Cardiac fibroblast (primary cell): ENCODE measurements at regions not wholly inside any gene's neighbourhood (a gene's known extent, or its start where the extent isn't known, plus 50 kb on each side); places are given as distances from the start of the nearest gene placed in this dataset.

Source experiments
- DNase-seq, 2 donors: peaks; one replicate each; pipeline versions ENCODE4 v3.0.0 to v3.0.0-alpha.2; 2010; ENCODE audit warnings: low read depth in 2 of 2
- H3K4me3 ChIP-seq, 2 donors: replicated peaks in 1 of 2; 1 replicate in 1 of 2; 2 replicates in 1 of 2; pipeline ENCODE4 v1.5.1; 2011; ENCODE audit warnings: low read depth in 2 of 2, low read length in 2 of 2, mild to moderate bottlenecking in 2 of 2, moderate library complexity in 1 of 2
- CTCF ChIP-seq: IDR thresholded peaks from one replicate; pipeline ENCODE4 v1.5.1; 2011; ENCODE audit warnings: low read depth, mild to moderate bottlenecking, low read length, inconsistent platforms

DNA sequence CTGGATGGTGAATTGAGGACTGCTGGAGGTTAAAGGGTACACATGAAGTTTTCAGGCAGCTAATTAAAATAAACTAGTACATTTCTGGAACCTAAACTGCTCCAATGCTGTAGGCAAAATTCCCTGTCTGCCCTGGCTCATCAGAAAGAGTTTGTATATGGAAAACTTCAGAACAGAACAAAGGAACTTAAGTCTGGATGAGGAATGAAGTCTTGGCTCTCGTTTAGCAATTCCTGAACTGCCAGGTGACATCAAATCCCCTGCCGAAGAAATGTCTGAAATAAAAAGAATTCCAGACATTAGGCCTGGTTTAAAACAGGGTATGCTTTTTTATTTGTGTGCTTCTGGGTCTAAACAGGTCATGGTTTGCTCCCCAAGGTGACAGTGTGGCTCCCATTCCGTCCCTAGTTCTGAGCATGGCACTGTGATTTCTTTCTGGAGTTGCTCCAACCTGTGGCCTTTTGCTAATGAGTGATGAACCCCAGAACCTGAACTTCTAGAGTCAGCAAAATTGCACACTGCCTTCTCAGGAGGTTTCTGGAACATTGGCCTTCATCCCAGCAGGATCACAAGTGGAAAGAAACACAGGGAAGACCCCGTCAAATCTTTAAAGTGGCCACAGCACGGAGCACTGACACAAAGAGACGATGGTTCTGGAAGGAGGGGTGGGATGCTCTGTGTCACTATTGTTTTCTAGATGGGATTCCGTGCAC is 129.4 kb upstream of the NAA20 start:
- DNase-seq, result no peak
- TF ChIP-seq CTCF, result no peak
- peak overlapping the region in 1 of 2 donors; percentile 56 for H3K4me3 ChIP-seq

- TF ChIP-seq CTCF, result no peak
- H3K4me3 ChIP-seq, result peak overlapping the region in 1 of 2 donors; percentile 56
- DNase-seq, result peak in 1 of 2 donors; percentile 33
Measured at GRCh38 chr20:19888269-19888671, 128.9 kb upstream of the NAA20 start.

DNA sequence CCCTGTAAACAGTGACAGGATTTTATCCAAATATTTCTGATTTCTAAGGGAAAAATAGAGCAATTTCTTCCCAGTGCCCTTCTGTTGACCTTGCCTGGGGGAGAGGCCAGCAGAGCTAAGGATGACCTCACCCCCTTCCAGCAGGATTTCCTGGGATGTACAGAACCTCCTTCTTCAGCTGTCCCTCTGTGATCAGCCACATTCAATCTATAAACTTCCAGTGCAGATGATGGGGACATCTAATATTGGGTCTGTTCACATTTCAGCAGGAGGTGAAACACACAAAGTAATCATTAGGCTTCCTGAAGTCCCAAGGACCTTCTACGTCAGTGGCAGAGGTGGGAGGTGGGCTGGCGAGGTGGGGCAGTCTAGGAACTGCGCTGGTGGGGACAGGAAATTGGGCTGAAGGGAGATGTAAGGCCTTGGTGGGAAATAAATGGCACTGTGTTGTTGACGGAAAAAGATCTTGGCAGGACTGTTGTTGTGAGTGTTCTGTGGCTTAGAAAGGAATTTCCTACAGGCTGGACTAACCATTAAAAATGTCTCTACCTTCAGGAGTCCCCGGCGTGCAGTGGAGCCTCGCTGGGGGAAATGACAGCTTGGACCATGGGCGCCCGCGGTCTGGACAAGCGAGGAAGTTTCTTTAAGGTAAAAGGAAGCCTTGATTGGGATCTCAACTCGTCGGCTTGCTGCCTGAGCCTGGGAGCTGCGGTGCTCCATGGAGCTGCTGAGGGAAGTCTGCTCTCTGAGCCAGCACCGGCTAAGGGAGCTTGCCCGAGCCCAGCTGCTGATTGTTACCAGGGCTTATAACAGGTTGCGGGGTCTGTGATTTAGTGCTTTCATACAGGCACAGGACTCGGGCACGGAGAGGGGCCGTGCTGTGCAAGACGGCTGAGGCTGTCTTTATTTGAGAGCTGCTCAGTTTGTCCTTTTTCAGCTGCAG is 127.9 kb upstream of the NAA20 start:
- DNase-seq, result peak; percentile 86 to 87
- H3K4me3 ChIP-seq, result peak overlapping the region; percentile 24 to 56
- TF ChIP-seq CTCF, result no peak

DNA sequence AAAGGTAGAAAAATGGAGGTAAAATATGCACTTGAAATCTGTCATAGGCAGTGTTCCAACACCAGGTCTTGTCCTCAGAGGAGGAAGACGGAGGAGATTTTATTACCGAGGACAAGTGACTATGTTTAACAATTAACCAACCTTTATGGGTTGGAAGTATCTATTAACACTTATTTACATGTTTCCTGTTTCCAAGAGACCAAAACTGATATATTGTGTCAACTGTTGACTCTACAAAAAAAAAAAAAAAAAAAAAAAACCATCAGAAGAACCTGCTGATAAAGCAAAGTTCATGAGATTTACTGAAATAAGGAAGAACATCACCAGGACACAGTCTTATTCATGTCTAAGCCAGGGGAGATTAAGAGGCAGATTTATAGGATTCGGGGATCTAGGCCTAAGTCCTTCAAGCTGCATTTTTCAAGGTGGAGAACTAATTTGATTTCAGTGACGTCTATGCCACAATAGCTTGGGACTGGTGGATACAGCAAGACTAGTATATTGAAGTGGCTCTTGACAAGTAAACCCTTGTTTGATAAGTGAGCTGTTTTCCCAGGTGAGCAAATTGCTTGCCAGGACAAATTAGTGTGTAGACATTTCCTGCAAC is 126.6 kb upstream of the NAA20 start:
- no peak for TF ChIP-seq CTCF
- DNase-seq, result no peak
- H3K4me3 ChIP-seq, result no peak overlapping the region

DNA sequence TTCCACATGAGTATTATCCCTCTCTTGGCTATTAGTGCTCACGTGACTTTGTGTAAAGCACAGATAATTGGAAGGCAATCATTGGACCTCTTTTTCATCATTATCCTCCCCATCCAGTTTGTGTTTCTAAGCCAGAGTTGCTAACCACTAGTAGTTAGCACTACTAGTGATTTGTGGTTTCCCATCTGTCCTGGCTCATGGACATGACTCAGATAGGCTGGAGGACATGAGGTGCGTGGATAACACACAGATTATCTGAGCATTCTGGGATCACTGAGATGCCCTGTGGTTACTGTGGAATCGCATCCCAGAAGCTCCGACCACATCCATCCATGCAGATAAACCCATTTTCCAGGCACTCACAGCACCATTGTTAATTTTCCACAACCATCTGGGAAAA is 123.8 kb upstream of the NAA20 start:
- no peak for DNase-seq
- no peak for TF ChIP-seq CTCF

DNA sequence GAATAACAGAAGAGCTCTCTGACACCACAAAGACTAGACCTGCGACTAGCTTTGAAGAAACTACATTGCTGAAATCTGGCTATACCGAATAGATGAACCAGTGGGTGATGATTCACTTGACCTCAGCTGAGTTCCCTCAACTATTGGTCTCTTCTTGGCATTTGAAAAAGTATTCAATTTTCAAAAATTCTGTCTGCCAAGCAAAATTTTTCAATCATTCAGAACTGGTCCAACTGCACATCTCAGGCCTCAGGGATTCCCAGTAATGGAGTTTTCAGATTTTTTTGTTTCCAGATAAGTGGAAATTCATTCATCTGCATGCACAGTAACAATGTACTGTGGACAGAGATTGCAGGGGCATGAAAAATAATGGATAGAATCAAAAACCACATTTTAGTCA is 121.4 kb upstream of the NAA20 start:
- no peak for DNase-seq
- H3K4me3 ChIP-seq, result no peak overlapping the region
- TF ChIP-seq CTCF, result no peak

More for the DNA sequence above, 123.8 kb upstream of the NAA20 start:
- H3K4me3 ChIP-seq, result no peak overlapping the region
